Uterus (tissue), 3 donors: ENCODE measurements at regions not wholly inside any gene's neighbourhood (a gene's known extent, or its start where the extent isn't known, plus 50 kb on each side); places are given as distances from the start of the nearest gene placed in this dataset.
"Not testable (repeated sequence)": the region's sequence is repeated elsewhere in the genome, so short reads cannot be mapped to it uniquely, and the experiment has no call there.

ENCODE experiments used
- DNase-seq, 2 donors: peaks; one replicate each; pipeline ENCODE4 v3.0.0-alpha.2; 2019 to 2020
- H3K27ac ChIP-seq, 2 donors: fragments of 200-600 bp; sonication (generic); 1 replicate in 1 of 2; 2 replicates in 1 of 2; pipeline ENCODE4 v1.5.1; 2016 to 2018
- H3K27me3 ChIP-seq, 2 donors: fragments of 200-600 bp; sonication (generic); one replicate each; pipeline ENCODE4 v1.5.1; 2018 to 2019; ENCODE audit warnings: control low read depth in 1 of 2
- H3K36me3 ChIP-seq, 2 donors: fragments of 200-600 bp; sonication (generic); one replicate each; pipeline ENCODE4 v1.5.1; 2019; ENCODE audit warnings: control low read depth in 1 of 2
- H3K4me1 ChIP-seq, 2 donors: fragments of 200-600 bp; sonication (generic); one replicate each; pipeline ENCODE4 v1.5.1; 2018 to 2019; ENCODE audit warnings: control low read depth in 1 of 2
- H3K4me3 ChIP-seq, 2 donors: fragments of 200-600 bp; sonication (generic); 1 replicate in 1 of 2; 2 replicates in 1 of 2; pipeline ENCODE4 v1.5.1; 2018 to 2019; ENCODE audit warnings: mild to moderate bottlenecking in 1 of 2
- H3K9me3 ChIP-seq, 2 donors: fragments of 200-600 bp; sonication (generic); one replicate each; pipeline ENCODE4 v1.5.1; 2019; ENCODE audit warnings: control low read depth in 1 of 2
- POLR2A ChIP-seq, 2 donors: fragments of 450-650 bp; IDR thresholded peaks; one replicate each; pipeline ENCODE4 v1.6.1; 2016; ENCODE audit warnings: antibody characterized with exemption in 2 of 2, mild to moderate bottlenecking in 1 of 2, moderate library complexity in 1 of 2
- intact Hi-C: fragments of 100-400 bp; cut with DNase I; formaldehyde crosslinking; loops from one replicate; pipeline ENCODE4 v1.15.1; 2023; ENCODE audit warnings: low total_unique reads
- TF ChIP-seq, protein P1 (sequence below), 4 experiments: fragments of 200-600 bp in 2 of 4; fragments of 450-650 bp in 2 of 4; sonication (generic) in 2 of 4; IDR thresholded peaks; one replicate each; pipeline ENCODE4 v1.5.1; 2016 to 2019; ENCODE audit warnings: antibody characterized with exemption in 4 of 4, mild to moderate bottlenecking in 2 of 4, moderate library complexity in 1 of 4
- donor health status: DM: yes; HTN: yes; CAD: no.

DNA sequence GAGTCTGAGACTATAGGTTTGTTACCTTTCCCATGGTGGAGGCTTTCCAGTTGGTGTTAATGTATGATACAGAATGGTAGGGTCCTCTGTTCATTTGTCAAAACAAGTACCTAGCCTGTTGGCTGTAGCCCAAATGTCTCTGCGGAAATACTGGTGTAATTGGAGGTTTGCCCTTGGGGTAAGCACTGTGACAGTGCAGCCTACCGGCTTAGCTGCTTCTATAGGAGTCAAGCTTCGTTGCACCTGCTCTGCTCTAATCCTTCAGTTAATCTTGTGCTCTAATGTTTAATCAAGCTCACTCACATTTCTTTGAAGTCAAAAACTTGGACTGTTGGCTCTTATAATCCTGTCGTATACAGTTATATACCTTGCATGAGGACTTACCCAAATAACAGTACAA lies 203.4 kb downstream of the CCNG2 start:
- H3K27me3 ChIP-seq = no peaks in the 10 kb centered on the region
- DNase-seq = no peak
- TF ChIP-seq, protein P1, sequence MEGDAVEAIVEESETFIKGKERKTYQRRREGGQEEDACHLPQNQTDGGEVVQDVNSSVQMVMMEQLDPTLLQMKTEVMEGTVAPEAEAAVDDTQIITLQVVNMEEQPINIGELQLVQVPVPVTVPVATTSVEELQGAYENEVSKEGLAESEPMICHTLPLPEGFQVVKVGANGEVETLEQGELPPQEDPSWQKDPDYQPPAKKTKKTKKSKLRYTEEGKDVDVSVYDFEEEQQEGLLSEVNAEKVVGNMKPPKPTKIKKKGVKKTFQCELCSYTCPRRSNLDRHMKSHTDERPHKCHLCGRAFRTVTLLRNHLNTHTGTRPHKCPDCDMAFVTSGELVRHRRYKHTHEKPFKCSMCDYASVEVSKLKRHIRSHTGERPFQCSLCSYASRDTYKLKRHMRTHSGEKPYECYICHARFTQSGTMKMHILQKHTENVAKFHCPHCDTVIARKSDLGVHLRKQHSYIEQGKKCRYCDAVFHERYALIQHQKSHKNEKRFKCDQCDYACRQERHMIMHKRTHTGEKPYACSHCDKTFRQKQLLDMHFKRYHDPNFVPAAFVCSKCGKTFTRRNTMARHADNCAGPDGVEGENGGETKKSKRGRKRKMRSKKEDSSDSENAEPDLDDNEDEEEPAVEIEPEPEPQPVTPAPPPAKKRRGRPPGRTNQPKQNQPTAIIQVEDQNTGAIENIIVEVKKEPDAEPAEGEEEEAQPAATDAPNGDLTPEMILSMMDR (IDR thresholded peaks at IDR 0.05) = no peak
- TF ChIP-seq POLR2A (IDR thresholded peaks at IDR 0.05) = no peak
- no peaks in the 10 kb centered on the region for H3K9me3 ChIP-seq
- H3K4me1 ChIP-seq = no peaks in the 10 kb centered on the region
- H3K27ac ChIP-seq = no peak overlapping the region
- intact Hi-C loops = no loop called here
- H3K36me3 ChIP-seq = no peaks in the 10 kb centered on the region
- no peak overlapping the region for H3K4me3 ChIP-seq

DNA sequence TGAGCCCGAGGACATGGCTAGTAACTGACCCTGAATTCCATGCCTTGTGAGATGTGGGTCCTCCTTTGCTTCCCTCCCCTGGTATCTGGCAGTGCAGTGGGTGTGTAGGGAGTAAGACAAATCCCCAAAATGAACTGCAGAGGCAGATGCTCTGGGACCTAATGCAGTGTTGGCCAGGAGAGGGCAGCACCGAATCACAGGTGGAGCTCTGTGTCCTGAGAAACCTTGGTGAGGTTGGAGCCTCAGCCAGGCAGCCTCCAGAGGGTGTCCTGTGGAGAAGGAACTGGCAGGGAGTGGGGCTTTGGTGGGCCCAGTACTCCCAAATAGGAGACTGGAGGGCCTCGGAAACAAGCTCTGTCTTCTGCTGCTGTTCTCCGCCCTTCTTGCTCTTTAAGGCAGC lies 209.9 kb downstream of the CCNG2 start:
- H3K36me3 ChIP-seq, intact Hi-C loops, H3K4me1 ChIP-seq, H3K4me3 ChIP-seq, H3K9me3 ChIP-seq, H3K27ac ChIP-seq, DNase-seq, H3K27me3 ChIP-seq: not testable (repeated sequence)

- Histone ChIP-seq H3K27me3 (no peaks in the 10 kb centered on the region), H3K4me1 (no peaks in the 10 kb centered on the region), H3K36me3 (no peaks in the 10 kb centered on the region), H3K4me3 (no peak overlapping the region), H3K9me3 (no peaks in the 10 kb centered on the region), H3K27ac (no peak overlapping the region)
- no peak for TF ChIP-seq POLR2A (IDR thresholded peaks at IDR 0.05)
- TF ChIP-seq, protein P1 (IDR thresholded peaks at IDR 0.05) = no peak
- DNase-seq = no peak
- intact Hi-C loops = no loop called here
Observed at GRCh38 chr4:77367638-77368037, 210.6 kb downstream of the CCNG2 start.

- Histone ChIP-seq H3K27ac (no peak overlapping the region), H3K9me3 (no peaks in the 10 kb centered on the region), H3K27me3 (no peaks in the 10 kb centered on the region), H3K36me3 (no peaks in the 10 kb centered on the region), H3K4me3 (no peak overlapping the region), H3K4me1 (no peaks in the 10 kb centered on the region)
- TF ChIP-seq, protein P1 (IDR thresholded peaks at IDR 0.05) = no peak
- no peak for TF ChIP-seq POLR2A (IDR thresholded peaks at IDR 0.05)
- intact Hi-C loops = no loop called here
- DNase-seq = no peak
Observed at GRCh38 chr4:77372375-77372774, 215.4 kb downstream of the CCNG2 start.

GRCh38 chr4:77375866-77376607 lies 219.0 kb downstream of the CCNG2 start:
- intact Hi-C loops = no loop called here
- Histone ChIP-seq H3K36me3 (no peaks in the 10 kb centered on the region), H3K4me3 (no peak overlapping the region), H3K4me1 (no peaks in the 10 kb centered on the region), H3K27me3 (no peaks in the 10 kb centered on the region), H3K9me3 (no peaks in the 10 kb centered on the region), H3K27ac (no peak overlapping the region)
- DNase-seq = no peak
- TF ChIP-seq, protein P1 (IDR thresholded peaks at IDR 0.05) = no peak
- TF ChIP-seq POLR2A (IDR thresholded peaks at IDR 0.05) = no peak
